ENCODE measurements at regions not wholly inside any gene's neighbourhood (a gene's known extent, or its start where the extent isn't known, plus 50 kb on each side); places are given as distances from the start of the nearest gene placed in this dataset.
"Not testable (repeated sequence)": the region's sequence is repeated elsewhere in the genome, so short reads cannot be mapped to it uniquely, and the experiment has no call there.

- FAIRE-seq, result not testable (repeated sequence)
Measured at GRCh38 chr11:98770046-98770445, 250.7 kb upstream of the CNTN5 start.

GRCh38 chr11:98771791-98772190, 249.0 kb upstream of the CNTN5 start:
- FAIRE-seq, result no peak

GRCh38 chr11:98772893-98773292, 247.9 kb upstream of the CNTN5 start:
- no peak for FAIRE-seq

- FAIRE-seq, result no peak
Measured at GRCh38 chr11:98793276-98793675, 227.5 kb upstream of the CNTN5 start.

DNA sequence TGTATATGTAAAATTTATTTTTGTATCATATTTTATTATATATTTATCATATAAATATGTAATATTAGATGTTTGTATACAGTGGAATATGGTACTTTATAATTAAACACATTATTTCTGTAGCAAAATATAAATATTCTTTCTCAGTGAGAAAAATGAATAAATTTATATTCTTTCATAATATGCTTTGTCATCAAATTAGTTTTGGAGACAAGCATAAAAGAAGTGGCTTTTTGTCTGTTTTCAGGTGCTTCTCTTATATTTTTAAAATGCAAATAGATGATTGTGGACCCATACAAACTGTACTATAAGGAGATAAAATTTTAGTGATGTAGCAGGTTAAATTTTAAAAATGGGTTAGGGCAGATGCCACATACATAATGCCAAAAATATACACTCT, 222.4 kb upstream of the CNTN5 start:
- peak; percentile 36 for FAIRE-seq

- FAIRE-seq, result no peak
Measured at GRCh38 chr11:98800696-98801095, 220.1 kb upstream of the CNTN5 start.

DNA sequence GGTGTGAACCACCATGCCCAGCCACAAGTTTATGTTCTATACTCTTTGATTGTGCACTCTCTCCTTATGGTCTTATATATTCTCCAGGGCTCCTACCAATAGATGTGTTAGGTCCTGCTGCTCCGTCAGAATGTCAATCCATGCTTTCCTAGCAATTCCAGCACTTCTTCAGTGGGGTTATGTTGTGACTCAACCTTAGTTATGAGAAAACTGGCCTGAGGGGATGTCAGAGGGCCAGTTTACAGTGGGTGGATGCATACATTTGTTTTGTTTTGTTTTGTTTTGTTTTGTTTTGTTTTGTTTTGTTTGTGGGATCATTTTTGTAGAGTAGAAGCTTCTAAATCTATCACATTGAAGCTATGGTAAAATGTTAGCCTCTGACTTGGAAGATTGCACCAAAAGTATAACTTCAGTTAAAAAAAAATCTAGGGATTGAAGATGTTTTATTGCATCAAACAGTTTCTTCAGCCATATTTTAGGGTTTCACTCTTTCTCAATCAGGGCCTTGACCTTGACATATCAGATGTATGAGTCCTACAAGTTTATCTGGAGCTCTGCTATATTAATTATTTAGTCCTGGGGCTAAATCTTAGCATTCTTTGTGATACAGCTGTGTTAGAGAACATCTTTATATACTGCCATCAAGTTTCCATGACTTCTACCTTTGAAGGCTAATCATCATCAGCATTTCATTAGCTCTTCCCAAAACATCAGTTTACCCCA, 191.6 kb upstream of the CNTN5 start:
- FAIRE-seq, result no peak

- no peak for FAIRE-seq
Measured at GRCh38 chr11:98829971-98830370, 190.8 kb upstream of the CNTN5 start.

GRCh38 chr11:98834776-98835175, 186.0 kb upstream of the CNTN5 start:
- FAIRE-seq, result no peak

GRCh38 chr11:98835335-98835734, 185.4 kb upstream of the CNTN5 start:
- no peak for FAIRE-seq

- no peak for FAIRE-seq
Measured at GRCh38 chr11:98836156-98836555, 184.6 kb upstream of the CNTN5 start.

DNA sequence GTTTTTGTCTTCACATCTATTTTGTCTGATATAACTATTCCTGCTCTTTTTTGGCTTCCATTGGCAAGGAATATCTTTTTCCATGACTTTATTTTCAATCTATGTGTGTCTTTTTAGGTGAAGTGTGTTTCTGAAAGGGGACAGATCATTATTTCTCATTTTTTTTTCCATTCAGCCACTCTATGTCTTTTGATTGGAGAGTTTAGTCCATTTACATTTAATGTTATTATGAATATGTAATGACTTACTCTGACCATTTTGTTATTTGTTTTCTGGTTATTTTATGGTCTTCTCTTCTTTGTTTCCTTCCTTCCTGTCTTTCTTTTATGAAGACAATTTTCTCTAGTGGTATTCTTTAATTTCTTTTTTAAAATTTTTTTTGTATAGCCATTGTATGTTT, 178.6 kb upstream of the CNTN5 start:
- FAIRE-seq, result no peak

GRCh38 chr11:98862169-98862568, 158.6 kb upstream of the CNTN5 start:
- no peak for FAIRE-seq

DNA sequence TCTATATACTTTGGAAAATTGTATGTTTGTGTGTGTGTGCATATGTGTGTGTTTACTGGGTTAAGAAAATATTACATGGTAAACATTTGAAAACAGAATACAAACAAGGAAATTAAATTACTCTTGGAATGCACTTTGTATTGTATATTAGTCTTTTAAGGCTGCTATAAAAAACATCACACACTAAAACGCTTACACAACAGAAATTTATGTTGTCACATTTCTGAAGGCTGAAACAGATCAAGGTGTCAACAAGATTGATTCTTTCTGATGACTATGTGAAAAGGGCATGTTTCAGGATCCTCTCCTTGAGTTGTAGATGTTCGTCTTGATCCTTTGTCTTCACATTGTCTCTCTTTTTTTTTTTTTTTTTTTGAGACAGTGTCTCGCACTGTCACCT, 149.1 kb upstream of the CNTN5 start:
- no peak for FAIRE-seq

- FAIRE-seq, result no peak
Measured at GRCh38 chr11:98874050-98874449, 146.7 kb upstream of the CNTN5 start.

DNA sequence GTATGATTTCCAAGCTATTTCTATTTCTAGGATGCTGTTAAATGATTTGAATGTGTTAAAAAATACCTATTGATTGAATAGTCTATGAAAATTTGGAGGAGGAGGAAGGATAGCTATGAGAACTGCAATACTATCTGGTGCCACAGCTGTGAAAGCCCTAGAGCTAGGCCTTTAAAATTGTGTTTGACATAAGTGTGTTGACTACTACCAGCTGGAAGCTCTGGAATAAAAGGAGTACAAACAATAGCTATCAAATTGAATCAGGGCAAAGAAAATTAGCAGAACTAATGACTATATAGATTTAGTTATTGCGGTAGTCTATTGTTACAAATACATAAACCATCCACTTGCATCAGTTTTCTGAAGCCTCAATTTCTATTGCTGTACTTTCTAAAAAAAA, 124.8 kb upstream of the CNTN5 start:
- no peak for FAIRE-seq

- FAIRE-seq, result no peak
Measured at GRCh38 chr11:98940913-98941312, 79.8 kb upstream of the CNTN5 start.

GRCh38 chr11:98944461-98944860, 76.3 kb upstream of the CNTN5 start:
- FAIRE-seq, result no peak

- no peak for FAIRE-seq
Measured at GRCh38 chr11:98952107-98952506, 68.6 kb upstream of the CNTN5 start.

DNA sequence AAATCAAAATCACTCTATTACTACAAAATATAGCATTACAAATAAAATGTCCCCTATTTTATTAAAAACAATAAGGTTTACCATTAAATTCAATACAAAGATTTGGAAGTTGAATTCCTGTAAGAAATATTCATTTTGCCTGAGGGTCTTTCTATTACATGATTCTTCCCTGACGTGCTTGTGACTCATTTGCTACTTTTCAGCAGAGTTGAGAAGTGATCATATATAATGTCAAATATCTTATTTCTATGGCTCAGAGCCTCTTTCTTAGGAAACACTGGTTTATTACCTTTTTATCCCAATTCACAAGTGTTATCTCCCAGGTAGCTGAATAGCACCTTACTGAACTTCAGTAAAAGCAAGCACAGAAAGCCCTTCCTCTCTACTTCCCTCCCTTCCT, 65.2 kb upstream of the CNTN5 start:
- FAIRE-seq, result no peak

DNA sequence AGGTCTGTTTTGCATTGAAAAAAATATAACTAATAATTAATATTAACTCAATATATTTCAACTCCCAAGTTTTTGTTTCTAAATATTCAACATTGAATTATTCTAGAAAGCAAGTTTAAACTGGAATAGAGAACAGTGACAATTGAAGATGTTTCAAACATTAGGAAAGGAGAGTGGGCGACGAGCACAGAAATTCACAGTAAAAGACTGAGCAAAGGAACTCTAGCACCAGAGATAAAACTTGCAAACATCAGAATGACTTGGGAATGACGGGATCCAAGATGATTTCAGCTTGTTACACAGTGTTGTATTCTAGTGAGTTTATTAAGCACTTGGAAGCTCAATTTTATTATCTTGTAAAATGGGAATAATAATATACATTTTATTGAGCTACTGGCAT, 56.6 kb upstream of the CNTN5 start:
- no peak for FAIRE-seq

DNA sequence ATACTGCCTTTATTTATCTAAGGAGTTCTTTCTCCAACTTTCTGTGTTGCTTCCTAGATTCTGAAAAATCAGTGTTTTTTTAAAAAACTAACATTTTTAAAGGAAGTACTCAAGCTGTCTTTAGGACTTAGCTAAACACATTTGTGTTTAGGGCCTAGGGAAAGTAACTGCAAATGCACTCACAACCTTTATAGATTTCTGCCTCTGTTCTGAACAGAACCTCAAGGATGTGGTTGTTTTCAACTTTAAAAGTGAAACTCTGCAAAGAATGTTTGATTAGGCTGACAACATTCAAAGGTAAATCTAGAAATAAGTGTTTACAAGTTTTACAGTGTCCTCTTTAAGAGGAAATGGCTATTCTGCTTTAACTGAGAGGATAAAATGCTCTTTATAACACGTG, 55.4 kb upstream of the CNTN5 start:
- FAIRE-seq, result no peak

GRCh38 chr11:98965775-98966174, 55.0 kb upstream of the CNTN5 start:
- FAIRE-seq, result no peak

- FAIRE-seq, result no peak
Measured at GRCh38 chr11:98967005-98967404, 53.7 kb upstream of the CNTN5 start.

Measured in G401.6 (cell line).